Activated B cell treated with CpG ODN at 0.5 μM for 24 hours (primary cell): ENCODE measurements at regions not wholly inside any gene's neighbourhood (a gene's known extent, or its start where the extent isn't known, plus 50 kb on each side); places are given as distances from the start of the nearest gene placed in this dataset.
"Not testable (repeated sequence)": the region's sequence is repeated elsewhere in the genome, so short reads cannot be mapped to it uniquely, and the experiment has no call there.

Source experiments
- ATAC-seq: fragments of 200-7000 bp; cut with Tn5 transposase; one replicate; pipeline ENCODE4 v1.10.0; 2021; ENCODE audit warnings: low read depth, mild to moderate bottlenecking, moderate library complexity
- CTCF ChIA-PET: fragments of 350-600 bp; sonication (Branson Sonifier 250); formaldehyde crosslinking; loops from one replicate; lab custom pipeline; 2021; ENCODE audit warnings: antibody characterized with exemption; lab: Charles Lee
- POLR2A ChIA-PET: fragments of 350-600 bp; sonication (Branson Sonifier 250); formaldehyde crosslinking; loops from one replicate; lab custom pipeline; 2021; ENCODE audit warnings: antibody characterized with exemption; lab: Charles Lee
- DNase-seq: peaks from one replicate; pipeline ENCODE4 v3.0.0; 2022
- H3K27ac Mint-ChIP-seq: one replicate; pipeline ENCODE4 v1.8.0; 2020; ENCODE audit warnings: mixed read lengths
- H3K27me3 Mint-ChIP-seq: one replicate; pipeline ENCODE4 v1.8.0; 2021; ENCODE audit warnings: mixed read lengths
- H3K36me3 Mint-ChIP-seq: one replicate; pipeline ENCODE4 v1.8.0; 2021; ENCODE audit warnings: low read depth, mixed read lengths
- H3K4me1 Mint-ChIP-seq: one replicate; pipeline ENCODE4 v1.8.0; 2021; ENCODE audit warnings: mixed read lengths
- H3K4me3 Mint-ChIP-seq: one replicate; pipeline ENCODE4 v1.8.0; 2020; ENCODE audit warnings: mild to moderate bottlenecking, mixed read lengths
- H3K9me3 Mint-ChIP-seq: one replicate; pipeline ENCODE4 v1.8.0; 2020; ENCODE audit warnings: mixed read lengths
- intact Hi-C: fragments of 100-400 bp; cut with micrococcal nuclease; formaldehyde crosslinking; loops from one replicate; pipeline ENCODE4 v1.15.1; 2024
- TF ChIP-seq, protein P1 (sequence below): fragments of 200-600 bp; IDR thresholded peaks from one replicate; pipeline ENCODE4 v1.8.0; 2022; ENCODE audit warnings: antibody characterized with exemption, mild to moderate bottlenecking

GRCh38 chr15:70593795-70594194 lies 169.6 kb downstream of the UACA start:
- POLR2A ChIA-PET = no interaction called here
- no peak for ATAC-seq
- Mint-ChIP-seq H3K4me1 (no peaks in the 10 kb centered on the region), H3K36me3 (peaks cover 5% of the 10 kb centered on the region), H3K27me3 (peaks cover 26% of the 10 kb centered on the region), H3K4me3 (no peak overlapping the region), H3K27ac (no peak overlapping the region), H3K9me3 (peaks cover 16% of the 10 kb centered on the region)
- no peak for DNase-seq
- TF ChIP-seq, protein P1, sequence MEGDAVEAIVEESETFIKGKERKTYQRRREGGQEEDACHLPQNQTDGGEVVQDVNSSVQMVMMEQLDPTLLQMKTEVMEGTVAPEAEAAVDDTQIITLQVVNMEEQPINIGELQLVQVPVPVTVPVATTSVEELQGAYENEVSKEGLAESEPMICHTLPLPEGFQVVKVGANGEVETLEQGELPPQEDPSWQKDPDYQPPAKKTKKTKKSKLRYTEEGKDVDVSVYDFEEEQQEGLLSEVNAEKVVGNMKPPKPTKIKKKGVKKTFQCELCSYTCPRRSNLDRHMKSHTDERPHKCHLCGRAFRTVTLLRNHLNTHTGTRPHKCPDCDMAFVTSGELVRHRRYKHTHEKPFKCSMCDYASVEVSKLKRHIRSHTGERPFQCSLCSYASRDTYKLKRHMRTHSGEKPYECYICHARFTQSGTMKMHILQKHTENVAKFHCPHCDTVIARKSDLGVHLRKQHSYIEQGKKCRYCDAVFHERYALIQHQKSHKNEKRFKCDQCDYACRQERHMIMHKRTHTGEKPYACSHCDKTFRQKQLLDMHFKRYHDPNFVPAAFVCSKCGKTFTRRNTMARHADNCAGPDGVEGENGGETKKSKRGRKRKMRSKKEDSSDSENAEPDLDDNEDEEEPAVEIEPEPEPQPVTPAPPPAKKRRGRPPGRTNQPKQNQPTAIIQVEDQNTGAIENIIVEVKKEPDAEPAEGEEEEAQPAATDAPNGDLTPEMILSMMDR = no peak
- CTCF ChIA-PET = no interaction called here
- intact Hi-C loops = no loop called here

- Mint-ChIP-seq H3K36me3 (peaks cover 5% of the 10 kb centered on the region), H3K4me3 (no peak overlapping the region), H3K4me1 (peaks cover 4% of the 10 kb centered on the region), H3K9me3 (peaks cover 13% of the 10 kb centered on the region), H3K27me3 (peaks cover 38% of the 10 kb centered on the region), H3K27ac (no peak overlapping the region)
- ChIA-PET POLR2A (no interaction called here), CTCF (no interaction called here)
- intact Hi-C loops = no loop called here
- TF ChIP-seq, protein P1 = no peak
- DNase-seq (no peak), ATAC-seq (no peak)
Observed at GRCh38 chr15:70589728-70590127, 173.6 kb downstream of the UACA start.

DNA sequence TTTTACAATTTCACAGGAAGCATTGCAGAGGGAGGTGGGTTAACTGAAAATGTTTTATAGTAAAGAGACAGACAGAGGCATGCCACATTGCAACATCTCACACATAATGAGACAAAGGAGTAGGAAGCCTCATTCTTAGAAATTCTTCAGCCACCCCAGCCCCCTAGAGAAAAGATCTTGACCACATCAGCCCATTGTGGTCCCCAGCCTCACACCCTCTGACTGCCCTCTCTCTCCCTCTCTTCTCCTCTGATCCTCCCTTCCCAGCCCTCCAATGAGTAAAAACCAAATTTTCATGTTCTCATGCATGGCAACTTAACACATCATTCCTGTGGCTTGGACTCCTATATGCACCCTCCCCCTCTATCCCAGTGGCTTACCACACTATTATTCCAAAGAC lies 174.1 kb downstream of the UACA start:
- H3K27ac Mint-ChIP-seq = no peak overlapping the region
- peaks cover 4% of the 10 kb centered on the region for H3K4me1 Mint-ChIP-seq
- CTCF ChIA-PET = no interaction called here
- TF ChIP-seq, protein P1 = no peak
- peaks cover 42% of the 10 kb centered on the region for H3K27me3 Mint-ChIP-seq
- intact Hi-C loops = no loop called here
- no peak overlapping the region for H3K4me3 Mint-ChIP-seq
- POLR2A ChIA-PET = no interaction called here
- ATAC-seq (no peak), DNase-seq (no peak)
- H3K9me3 Mint-ChIP-seq = peaks cover 10% of the 10 kb centered on the region
- peaks cover 4% of the 10 kb centered on the region for H3K36me3 Mint-ChIP-seq

- no peak overlapping the region for H3K27ac Mint-ChIP-seq
- TF ChIP-seq, protein P1 = no peak
- no peak overlapping the region for H3K4me3 Mint-ChIP-seq
- POLR2A ChIA-PET = no interaction called here
- ATAC-seq = no peak
- peaks cover 44% of the 10 kb centered on the region for H3K27me3 Mint-ChIP-seq
- CTCF ChIA-PET = no interaction called here
- intact Hi-C loops = no loop called here
- DNase-seq = no peak
- H3K4me1 Mint-ChIP-seq = peaks cover 4% of the 10 kb centered on the region
- H3K9me3 Mint-ChIP-seq = peaks cover 6% of the 10 kb centered on the region
- no peaks in the 10 kb centered on the region for H3K36me3 Mint-ChIP-seq
Observed at GRCh38 chr15:70588613-70589012, 174.7 kb downstream of the UACA start.

DNA sequence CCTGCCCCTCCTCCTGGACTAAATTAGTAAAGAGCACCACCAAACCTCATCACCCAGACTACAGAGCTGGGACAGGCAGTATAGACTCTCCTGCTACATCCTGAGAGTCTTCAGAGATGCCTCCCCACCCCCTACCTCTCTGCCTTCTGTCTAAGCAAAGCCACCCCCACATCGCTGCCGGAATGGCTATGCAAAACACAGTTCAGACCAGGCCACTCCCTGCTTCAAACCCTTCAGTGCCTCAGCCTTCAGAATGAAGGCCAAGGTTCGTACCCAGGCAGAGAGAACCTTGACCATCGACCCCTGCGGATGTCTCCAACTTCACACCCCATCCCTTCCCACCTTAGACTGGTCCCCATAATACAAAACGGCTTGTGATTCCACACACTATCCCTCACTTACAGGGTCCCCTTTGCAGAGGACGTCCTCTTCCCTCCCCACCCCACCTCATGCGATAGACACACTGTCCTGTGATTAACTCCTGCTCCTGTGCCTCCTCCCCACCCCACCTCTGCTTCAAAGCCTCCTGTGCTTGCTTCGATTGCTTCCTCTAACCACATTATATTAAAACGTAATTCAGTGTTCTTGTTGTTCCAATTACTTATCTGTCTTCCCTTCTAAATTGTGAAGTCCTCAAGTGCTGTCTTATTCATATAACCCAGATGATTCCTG lies 175.3 kb downstream of the UACA start:
- Mint-ChIP-seq H3K27ac (no peak overlapping the region), H3K27me3 (peaks cover 44% of the 10 kb centered on the region), H3K36me3 (no peaks in the 10 kb centered on the region), H3K9me3 (peaks cover 3% of the 10 kb centered on the region), H3K4me3 (no peak overlapping the region), H3K4me1 (peaks cover 4% of the 10 kb centered on the region)
- TF ChIP-seq, protein P1 = no peak
- ChIA-PET CTCF (no interaction called here), POLR2A (no interaction called here)
- ATAC-seq (no peak), DNase-seq (no peak)
- intact Hi-C loops = no loop called here

GRCh38 chr15:70587012-70587634 lies 176.2 kb downstream of the UACA start:
- H3K4me1 Mint-ChIP-seq, H3K36me3 Mint-ChIP-seq, H3K4me3 Mint-ChIP-seq, intact Hi-C loops, ATAC-seq, DNase-seq, H3K27ac Mint-ChIP-seq, H3K9me3 Mint-ChIP-seq: not testable (repeated sequence)
- CTCF ChIA-PET = interaction anchor here (0.6 kb wide), 1 partner anchor 8 kb away, joined by 3 read pairs; no protein-coding TSS in a partner anchor
- peaks cover 42% of the 10 kb centered on the region for H3K27me3 Mint-ChIP-seq
- POLR2A ChIA-PET = interaction anchor here (0.6 kb wide), 1 partner anchor 1331 kb away, joined by 5 read pairs; no protein-coding TSS in a partner anchor
